HepG2 (cell line): ENCODE measurements at regions not wholly inside any gene's neighbourhood (a gene's known extent, or its start where the extent isn't known, plus 50 kb on each side); places are given as distances from the start of the nearest gene placed in this dataset.

Source experiments
- AGO2 ChIP-seq: fragments of 200-400 bp; formaldehyde crosslinking; optimal IDR thresholded peaks from 2 replicates; pipeline ENCODE3; 2017; ENCODE audit warnings: mild to moderate bottlenecking, low read depth, low read length, moderate library complexity
- ARID2 ChIP-seq: sonication (generic); formaldehyde crosslinking; IDR thresholded peaks from 2 replicates; pipeline ENCODE4 v1.8.1; 2022; ENCODE audit warnings: mild to moderate bottlenecking, missing genetic modification reagents, borderline replicate concordance
- CCDC6 ChIP-seq: sonication (generic); formaldehyde crosslinking; IDR thresholded peaks from 2 replicates; pipeline ENCODE4 v1.8.1; 2022; ENCODE audit warnings: mild to moderate bottlenecking, missing genetic modification reagents, moderate library complexity
- CENPX ChIP-seq: sonication (generic); formaldehyde crosslinking; IDR thresholded peaks from 2 replicates; pipeline ENCODE4 v1.9.0; 2021; ENCODE audit warnings: mild to moderate bottlenecking, missing genetic modification reagents, moderate library complexity
- FOXK2 ChIP-seq: fragments of 450-650 bp; IDR thresholded peaks from 2 replicates; pipeline ENCODE4 v1.6.1; 2016
- GATAD2A ChIP-seq: IDR thresholded peaks from 2 replicates; pipeline ENCODE4 v1.6.1; 2016
- KAT8 ChIP-seq: IDR thresholded peaks from 2 replicates; pipeline ENCODE4 v1.6.1; 2016; ENCODE audit warnings: missing genetic modification reagents, missing compliant biosample characterization
- MAF1 ChIP-seq: sonication (generic); formaldehyde crosslinking; IDR thresholded peaks from 2 replicates; pipeline ENCODE4 v1.5.0; 2020; ENCODE audit warnings: missing genetic modification reagents, borderline replicate concordance
- MEIS2 ChIP-seq: sonication (generic); formaldehyde crosslinking; IDR thresholded peaks from 2 replicates; pipeline ENCODE4 v1.9.0; 2021; ENCODE audit warnings: mild to moderate bottlenecking, missing genetic modification reagents
- NAIF1 ChIP-seq: sonication (generic); formaldehyde crosslinking; IDR thresholded peaks from 2 replicates; pipeline ENCODE4 v1.5.0; 2020; ENCODE audit warnings: mild to moderate bottlenecking, missing genetic modification reagents, borderline replicate concordance
- NFATC3 ChIP-seq: sonication (generic); formaldehyde crosslinking; IDR thresholded peaks from 2 replicates; pipeline ENCODE4 v1.5.1; 2020; ENCODE audit warnings: mild to moderate bottlenecking, missing genetic modification reagents
- RCOR2 ChIP-seq: IDR thresholded peaks from 2 replicates; pipeline ENCODE4 v1.6.1; 2016; ENCODE audit warnings: missing biosample characterization, missing genetic modification reagents
- RFX3 ChIP-seq: IDR thresholded peaks from 2 replicates; pipeline ENCODE4 v1.6.1; 2016; ENCODE audit warnings: missing biosample characterization, missing genetic modification reagents
- RFX5 ChIP-seq: IDR thresholded peaks from 2 replicates; pipeline ENCODE4 v1.6.1; 2011; ENCODE audit warnings: low read depth, low read length, improper control_type of control experiment
- RORA ChIP-seq: sonication (generic); formaldehyde crosslinking; IDR thresholded peaks from 2 replicates; pipeline ENCODE4 v1.5.0; 2020; ENCODE audit warnings: mild to moderate bottlenecking, missing genetic modification reagents, moderate library complexity
- SATB2 ChIP-seq: sonication (generic); formaldehyde crosslinking; IDR thresholded peaks from 2 replicates; pipeline ENCODE4 v1.5.0; 2020; ENCODE audit warnings: missing genetic modification reagents
- SRSF9 ChIP-seq: fragments of 200-400 bp; formaldehyde crosslinking; IDR thresholded peaks from 2 replicates; pipeline ENCODE4 v1.6.1; 2018; ENCODE audit warnings: borderline replicate concordance, mild to moderate bottlenecking, low read depth, low read length; ENCODE audit not compliant: insufficient read depth, poor library complexity, severe bottlenecking
- ZNF101 ChIP-seq: sonication (generic); formaldehyde crosslinking; IDR thresholded peaks from 2 replicates; pipeline ENCODE4 v1.4.0; 2020; ENCODE audit warnings: mild to moderate bottlenecking, low read depth, missing genetic modification reagents, borderline replicate concordance
- ZNF253 ChIP-seq: sonication (generic); formaldehyde crosslinking; IDR thresholded peaks from 2 replicates; pipeline ENCODE4 v1.8.0; 2022; ENCODE audit warnings: mild to moderate bottlenecking, missing genetic modification reagents, borderline replicate concordance
- ZNF451 ChIP-seq: sonication (generic); formaldehyde crosslinking; IDR thresholded peaks from 2 replicates; pipeline ENCODE4 v1.5.0; 2020; ENCODE audit warnings: mild to moderate bottlenecking, missing genetic modification reagents
- ZNF598 ChIP-seq: sonication (generic); formaldehyde crosslinking; IDR thresholded peaks from 2 replicates; pipeline ENCODE4 v1.5.1; 2020; ENCODE audit warnings: mild to moderate bottlenecking, missing genetic modification reagents, borderline replicate concordance
- ZNF703 ChIP-seq: sonication (generic); formaldehyde crosslinking; IDR thresholded peaks from 2 replicates; pipeline ENCODE4 v1.5.1; 2020; ENCODE audit warnings: missing genetic modification reagents, mild to moderate bottlenecking, moderate library complexity, borderline replicate concordance
- TF ChIP-seq, protein P1 (sequence below): sonication (generic); formaldehyde crosslinking; IDR thresholded peaks from 2 replicates; pipeline ENCODE4 v1.5.0; 2020; ENCODE audit warnings: missing genetic modification reagents, mild to moderate bottlenecking, borderline replicate concordance
- TF ChIP-seq, protein P2 (sequence below): sonication (generic); formaldehyde crosslinking; IDR thresholded peaks from 2 replicates; pipeline ENCODE4 v1.5.0; 2020; ENCODE audit warnings: mild to moderate bottlenecking, missing genetic modification reagents
- TF ChIP-seq, protein P3 (sequence below): sonication (generic); formaldehyde crosslinking; IDR thresholded peaks from 2 replicates; pipeline ENCODE4 v1.4.0; 2020; ENCODE audit warnings: missing genetic modification reagents
- TF ChIP-seq, protein P4 (sequence below): IDR thresholded peaks from 2 replicates; pipeline ENCODE4 v1.6.1; 2016; ENCODE audit warnings: missing genetic modification reagents, missing compliant biosample characterization

DNA sequence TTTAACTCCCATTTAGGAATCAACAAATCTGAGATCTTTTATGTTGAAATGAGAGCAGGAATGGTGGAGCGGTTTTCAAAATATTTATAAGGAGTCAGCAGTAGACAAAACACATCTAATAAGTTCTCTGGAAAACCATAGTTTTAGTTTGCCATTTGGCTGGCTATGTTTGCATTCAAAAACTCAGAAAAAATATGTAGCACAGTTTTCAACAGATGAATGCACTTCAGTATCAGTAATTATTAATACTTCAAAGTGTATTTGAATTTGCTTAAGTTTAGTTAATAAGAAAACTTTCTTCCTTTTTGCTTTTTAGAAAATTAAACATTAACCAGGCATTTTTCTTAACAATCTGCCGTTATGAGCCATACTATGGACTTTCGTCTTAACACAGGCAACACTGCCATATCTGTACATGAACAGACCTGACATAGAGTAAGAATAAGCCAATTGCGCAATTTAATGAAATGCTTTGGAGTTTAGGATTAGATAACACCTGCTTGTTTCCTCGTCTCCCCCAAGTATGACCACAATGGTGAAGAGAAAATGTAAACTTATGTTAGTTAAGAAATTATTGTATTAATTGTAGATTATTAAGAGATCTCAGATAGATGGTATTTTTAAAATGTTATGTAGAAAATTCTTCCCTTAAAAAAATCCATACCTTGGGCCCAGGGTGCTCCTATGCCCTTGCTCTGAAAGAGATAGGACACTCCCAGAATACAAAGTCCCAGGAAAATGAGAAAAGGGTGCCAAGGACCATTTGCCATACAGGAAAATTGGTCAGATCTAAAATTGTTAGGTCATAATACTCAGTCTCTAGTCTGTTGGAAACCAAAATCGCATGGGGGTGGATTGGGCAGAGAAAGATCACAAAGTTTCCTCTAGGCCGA lies 552.3 kb upstream of the ARGLU1 start (continued):
- TF ChIP-seq, protein P1, sequence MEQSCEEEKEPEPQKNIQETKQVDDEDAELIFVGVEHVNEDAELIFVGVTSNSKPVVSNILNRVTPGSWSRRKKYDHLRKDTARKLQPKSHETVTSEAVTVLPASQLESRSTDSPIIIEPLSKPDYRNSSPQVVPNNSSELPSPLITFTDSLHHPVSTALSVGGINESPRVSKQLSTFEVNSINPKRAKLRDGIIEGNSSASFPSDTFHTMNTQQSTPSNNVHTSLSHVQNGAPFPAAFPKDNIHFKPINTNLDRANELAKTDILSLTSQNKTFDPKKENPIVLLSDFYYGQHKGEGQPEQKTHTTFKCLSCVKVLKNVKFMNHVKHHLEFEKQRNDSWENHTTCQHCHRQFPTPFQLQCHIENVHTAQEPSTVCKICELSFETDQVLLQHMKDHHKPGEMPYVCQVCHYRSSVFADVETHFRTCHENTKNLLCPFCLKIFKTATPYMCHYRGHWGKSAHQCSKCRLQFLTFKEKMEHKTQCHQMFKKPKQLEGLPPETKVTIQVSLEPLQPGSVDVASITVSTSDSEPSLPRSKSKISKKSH (CRISPR knock-in tag) = no peak
- TF ChIP-seq NFATC3 (CRISPR knock-in tag) (no peak), ARID2 (CRISPR knock-in tag) (no peak), GATAD2A (CRISPR knock-in tag) (peak; percentile 86), RFX5 (no peak), ZNF451 (CRISPR knock-in tag) (no peak), ZNF101 (CRISPR knock-in tag) (no peak), RORA (CRISPR knock-in tag) (no peak), MAF1 (CRISPR knock-in tag) (no peak), RFX3 (CRISPR knock-in tag) (no peak), CENPX (no peak), RCOR2 (peak; percentile 76), NAIF1 (CRISPR knock-in tag) (no peak), ZNF253 (CRISPR knock-in tag) (no peak), SATB2 (CRISPR knock-in tag) (peak; percentile 53; the same call in 1 of the 2 replicates), AGO2 (no peak), MEIS2 (CRISPR knock-in tag) (no peak), FOXK2 (no peak), CCDC6 (CRISPR knock-in tag) (no peak), SRSF9 (no peak), ZNF703 (CRISPR knock-in tag) (no peak), ZNF598 (CRISPR knock-in tag) (no peak), KAT8 (CRISPR knock-in tag) (peak; percentile 52; the same call in 1 of the 2 replicates)
- TF ChIP-seq, protein P2, sequence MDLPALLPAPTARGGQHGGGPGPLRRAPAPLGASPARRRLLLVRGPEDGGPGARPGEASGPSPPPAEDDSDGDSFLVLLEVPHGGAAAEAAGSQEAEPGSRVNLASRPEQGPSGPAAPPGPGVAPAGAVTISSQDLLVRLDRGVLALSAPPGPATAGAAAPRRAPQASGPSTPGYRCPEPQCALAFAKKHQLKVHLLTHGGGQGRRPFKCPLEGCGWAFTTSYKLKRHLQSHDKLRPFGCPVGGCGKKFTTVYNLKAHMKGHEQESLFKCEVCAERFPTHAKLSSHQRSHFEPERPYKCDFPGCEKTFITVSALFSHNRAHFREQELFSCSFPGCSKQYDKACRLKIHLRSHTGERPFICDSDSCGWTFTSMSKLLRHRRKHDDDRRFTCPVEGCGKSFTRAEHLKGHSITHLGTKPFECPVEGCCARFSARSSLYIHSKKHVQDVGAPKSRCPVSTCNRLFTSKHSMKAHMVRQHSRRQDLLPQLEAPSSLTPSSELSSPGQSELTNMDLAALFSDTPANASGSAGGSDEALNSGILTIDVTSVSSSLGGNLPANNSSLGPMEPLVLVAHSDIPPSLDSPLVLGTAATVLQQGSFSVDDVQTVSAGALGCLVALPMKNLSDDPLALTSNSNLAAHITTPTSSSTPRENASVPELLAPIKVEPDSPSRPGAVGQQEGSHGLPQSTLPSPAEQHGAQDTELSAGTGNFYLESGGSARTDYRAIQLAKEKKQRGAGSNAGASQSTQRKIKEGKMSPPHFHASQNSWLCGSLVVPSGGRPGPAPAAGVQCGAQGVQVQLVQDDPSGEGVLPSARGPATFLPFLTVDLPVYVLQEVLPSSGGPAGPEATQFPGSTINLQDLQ (CRISPR knock-in tag) = no peak
- TF ChIP-seq, protein P3, sequence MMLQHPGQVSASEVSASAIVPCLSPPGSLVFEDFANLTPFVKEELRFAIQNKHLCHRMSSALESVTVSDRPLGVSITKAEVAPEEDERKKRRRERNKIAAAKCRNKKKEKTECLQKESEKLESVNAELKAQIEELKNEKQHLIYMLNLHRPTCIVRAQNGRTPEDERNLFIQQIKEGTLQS (CRISPR knock-in tag) = no peak
- TF ChIP-seq, protein P4, sequence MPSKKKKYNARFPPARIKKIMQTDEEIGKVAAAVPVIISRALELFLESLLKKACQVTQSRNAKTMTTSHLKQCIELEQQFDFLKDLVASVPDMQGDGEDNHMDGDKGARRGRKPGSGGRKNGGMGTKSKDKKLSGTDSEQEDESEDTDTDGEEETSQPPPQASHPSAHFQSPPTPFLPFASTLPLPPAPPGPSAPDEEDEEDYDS (CRISPR knock-in tag) = no peak
